GM18502 (cell line): ENCODE measurements at regions not wholly inside any gene's neighbourhood (a gene's known extent, or its start where the extent isn't known, plus 50 kb on each side); places are given as distances from the start of the nearest gene placed in this dataset.
"Not testable (repeated sequence)": the region's sequence is repeated elsewhere in the genome, so short reads cannot be mapped to it uniquely, and the experiment has no call there.

Source experiments
- ATAC-seq: cut with Tn5 transposase; IDR thresholded peaks from one replicate; pipeline ENCODE4 v1.9.1; 2021; ENCODE audit warnings: mild to moderate bottlenecking; ENCODE audit not compliant: unreplicated experiment, poor library complexity

DNA sequence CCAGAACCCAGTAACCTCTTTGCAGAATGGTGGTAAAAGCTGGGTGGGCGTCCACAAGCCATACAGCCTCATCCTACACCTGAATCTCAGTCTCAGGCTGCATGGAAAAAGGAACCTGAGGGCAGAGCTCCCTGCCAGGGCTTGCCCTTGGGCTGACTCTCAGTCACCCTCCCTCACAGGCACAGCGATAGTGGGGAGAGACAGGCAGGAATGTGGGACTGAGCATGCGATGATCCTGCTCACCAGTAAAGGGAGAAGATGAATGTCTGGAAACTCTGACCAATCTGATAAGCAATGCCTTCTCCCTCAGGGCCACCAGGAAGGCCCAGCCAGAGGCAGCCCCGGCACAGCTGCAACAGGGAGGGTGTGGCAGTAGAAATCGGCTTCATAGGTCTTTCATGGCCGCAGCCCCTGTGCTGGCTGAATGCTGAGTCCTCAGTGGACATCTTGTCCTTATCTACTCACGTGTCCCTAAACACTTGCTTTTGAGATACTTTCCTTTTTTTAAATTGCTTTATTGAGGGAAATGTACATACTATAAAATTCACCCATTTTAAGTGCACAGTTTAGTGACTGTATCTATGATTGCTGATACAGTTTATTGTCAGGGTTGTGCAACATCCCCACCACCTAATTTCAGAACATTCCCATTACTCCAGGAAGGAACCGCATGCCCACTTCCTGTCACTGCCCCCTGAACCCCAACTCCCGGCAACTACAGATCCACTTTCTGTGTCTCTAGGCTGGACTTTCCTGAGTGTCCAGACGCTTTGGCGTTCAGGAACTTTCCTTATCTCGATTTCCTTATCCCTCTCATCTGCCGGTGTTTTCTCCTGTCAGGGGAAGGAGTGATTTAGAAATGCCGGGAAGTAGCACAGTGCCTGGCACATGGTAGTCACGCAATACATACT is 258.1 kb downstream of the PCNX1 start:
- ATAC-seq = no peak

DNA sequence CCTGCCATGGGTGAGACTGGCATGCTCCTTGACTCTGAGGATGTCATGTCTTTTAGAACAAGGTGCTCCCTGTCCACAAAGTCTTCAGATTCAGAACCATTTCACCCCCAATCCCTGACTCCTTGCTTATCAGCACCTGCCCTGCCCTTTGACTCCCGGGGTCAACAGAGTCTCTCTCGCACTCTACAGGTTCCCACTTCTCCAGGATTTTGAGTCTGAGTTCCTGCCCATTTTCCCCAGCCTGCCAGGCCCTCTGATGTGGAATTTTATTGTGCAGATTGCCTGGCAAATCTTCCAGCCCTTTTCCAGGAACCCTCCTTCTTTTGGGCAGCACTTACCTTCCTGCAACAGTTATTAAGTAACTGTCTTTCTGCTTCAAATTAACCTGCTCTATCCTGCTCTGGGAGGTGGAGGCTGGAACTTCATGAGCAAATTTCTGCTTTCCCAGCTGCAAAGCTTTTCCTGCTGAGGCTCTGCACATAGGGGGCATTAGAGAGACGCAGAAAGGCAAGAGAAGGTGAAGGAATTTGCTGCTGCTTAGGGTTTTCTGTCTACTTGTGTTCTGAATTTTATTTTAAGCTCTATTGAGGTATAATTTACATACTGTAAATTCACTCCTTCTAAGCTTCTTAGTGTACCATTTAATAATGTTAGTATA is 259.1 kb downstream of the PCNX1 start:
- ATAC-seq = no peak

DNA sequence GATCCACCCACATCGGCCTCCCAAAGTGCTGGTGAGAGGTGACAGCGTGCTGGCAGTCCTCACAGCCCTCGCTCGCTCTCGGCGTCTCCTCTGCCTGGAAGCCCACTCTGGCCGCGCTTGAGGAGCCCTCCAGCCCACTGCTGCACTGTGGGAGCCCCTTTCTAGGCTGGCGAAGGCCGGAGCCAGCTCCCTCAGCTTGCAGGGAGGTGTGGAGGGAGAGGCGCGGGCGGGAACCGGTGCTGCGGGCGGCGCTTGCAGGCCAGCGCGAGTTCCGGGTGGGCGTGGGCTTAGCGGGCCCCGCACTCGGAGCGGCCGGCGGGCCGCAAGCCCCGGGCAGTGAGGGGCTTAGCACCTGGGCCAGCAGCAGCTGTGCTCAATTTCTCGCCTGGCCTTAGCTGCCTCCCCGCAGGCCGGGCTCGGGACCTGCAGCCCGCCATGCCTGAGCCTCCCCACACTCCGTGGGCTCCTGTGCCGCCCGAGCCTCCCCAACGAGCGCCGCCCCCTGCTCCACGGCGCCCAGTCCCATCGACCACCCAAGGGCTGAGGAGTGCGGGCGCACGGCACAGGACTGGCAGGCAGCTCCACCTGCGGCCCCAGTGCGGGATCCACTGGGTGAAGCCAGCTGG is 260.2 kb downstream of the PCNX1 start:
- not testable (repeated sequence) for ATAC-seq

DNA sequence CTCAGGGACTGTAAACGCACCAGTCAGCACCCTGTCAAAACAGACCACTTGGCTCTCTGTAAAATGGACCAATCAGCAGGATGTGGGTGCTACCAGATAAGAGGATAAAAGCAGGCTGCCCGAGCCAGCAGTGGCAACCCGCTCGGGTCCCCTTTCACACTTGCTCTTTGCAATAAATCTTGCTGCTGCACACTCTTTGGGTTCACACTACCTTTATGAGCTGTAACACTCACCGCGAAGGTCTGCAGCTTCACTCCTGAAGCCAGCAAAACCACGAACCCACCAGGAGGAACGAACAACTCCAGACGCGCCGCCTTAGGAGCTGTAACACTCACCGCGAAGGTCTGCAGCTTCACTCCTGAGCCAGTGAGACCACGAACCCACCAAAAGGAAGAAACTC is 260.9 kb downstream of the PCNX1 start:
- ATAC-seq = not testable (repeated sequence)

DNA sequence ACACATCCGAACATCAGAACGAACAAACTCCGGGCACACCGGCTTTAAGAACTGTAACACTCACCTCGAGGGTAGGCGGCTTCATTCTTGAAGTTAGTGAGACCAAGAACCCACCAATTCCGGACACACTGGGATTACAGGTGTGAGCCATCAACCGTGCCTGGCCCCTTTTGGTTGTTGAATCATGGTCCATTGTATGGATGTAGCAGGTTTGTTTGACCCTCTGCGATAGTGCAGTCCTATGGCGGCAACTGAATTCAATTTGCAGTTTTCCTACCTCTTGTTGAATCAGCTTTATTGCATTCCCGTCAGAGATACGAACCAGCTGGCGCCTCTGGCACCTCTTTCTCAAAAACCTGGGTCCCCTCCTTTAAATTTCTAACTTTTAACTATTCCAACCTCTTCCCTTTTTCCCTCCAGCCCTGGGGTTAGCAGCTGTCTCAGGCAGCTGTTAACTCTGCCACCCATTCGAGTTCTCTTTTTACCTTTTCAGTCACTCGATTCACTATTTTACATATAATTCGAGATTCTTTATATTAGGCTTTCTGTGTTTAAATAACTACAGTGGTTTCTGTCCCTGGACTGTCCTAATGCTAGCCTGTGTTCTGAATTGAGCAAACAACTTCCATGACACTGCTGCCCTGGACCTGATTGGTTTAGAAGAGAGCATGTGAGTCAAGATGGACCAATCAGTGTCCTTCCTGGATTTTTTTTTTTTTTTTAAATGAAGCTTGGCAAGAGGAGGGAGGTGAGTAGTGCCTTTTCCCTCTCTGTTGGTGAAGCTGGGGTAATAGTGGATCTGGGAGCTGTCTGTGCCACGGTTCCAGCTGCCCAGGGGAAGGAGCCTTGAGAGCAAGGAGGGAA is 261.5 kb downstream of the PCNX1 start:
- ATAC-seq = no peak

DNA sequence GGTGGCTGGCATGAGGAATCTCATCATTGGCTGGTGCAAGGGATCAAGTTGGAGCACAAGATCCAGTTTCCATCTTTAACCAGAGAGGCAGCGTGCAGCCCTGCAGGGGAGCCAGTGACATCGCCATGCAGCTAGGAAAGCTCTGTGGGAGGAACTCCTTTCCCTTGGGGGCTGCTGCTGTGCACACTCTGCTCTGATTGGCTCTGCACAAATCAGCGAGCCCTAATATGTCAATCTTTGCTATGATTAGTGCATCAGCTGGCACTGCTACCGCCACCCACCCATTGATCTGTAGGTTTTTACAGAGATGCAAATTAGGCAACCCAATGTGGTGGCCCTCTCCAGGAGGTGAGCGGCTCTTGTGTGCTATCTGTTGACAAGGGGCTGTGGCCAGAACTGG is 262.6 kb downstream of the PCNX1 start:
- ATAC-seq = no peak

DNA sequence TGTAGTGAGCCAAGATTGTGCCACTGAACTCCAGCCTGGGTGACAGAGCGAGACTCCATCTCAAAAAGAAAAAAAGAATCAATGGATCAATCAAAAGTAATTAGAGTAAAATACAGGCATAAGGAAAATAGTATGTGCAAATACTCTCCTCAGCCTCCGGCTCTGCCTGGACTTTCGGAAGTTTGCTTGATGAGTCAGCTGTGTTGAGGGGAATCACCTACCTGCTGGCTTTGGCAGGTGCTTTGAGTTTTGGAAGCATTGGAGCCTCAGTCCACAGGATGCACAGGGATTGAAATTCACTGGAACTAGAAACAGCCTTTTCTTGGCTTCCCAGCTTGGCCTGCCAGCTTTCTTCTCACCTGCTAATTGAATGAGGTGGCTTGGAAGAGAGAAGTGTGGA is 268.2 kb downstream of the PCNX1 start:
- ATAC-seq = no peak

DNA sequence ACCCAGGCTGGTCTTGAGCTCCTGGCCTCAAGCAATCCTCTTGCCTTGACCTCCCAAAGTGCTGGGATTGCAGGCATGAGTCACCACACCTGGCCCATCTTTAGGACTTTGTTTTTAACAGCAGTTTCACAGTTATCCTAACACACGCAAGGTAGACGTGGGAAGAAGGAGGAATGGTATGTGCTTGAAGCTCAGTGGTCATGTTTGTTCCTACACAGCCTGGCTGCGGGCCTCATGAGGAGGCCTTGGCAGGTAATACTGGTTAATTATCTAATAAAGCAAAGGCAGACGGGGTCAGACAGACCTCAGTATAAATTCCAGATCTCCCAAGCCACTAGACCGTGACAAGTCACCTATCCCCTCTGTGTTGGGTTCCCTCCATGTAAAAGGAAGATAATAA is 271.8 kb downstream of the PCNX1 start:
- ATAC-seq = no peak

DNA sequence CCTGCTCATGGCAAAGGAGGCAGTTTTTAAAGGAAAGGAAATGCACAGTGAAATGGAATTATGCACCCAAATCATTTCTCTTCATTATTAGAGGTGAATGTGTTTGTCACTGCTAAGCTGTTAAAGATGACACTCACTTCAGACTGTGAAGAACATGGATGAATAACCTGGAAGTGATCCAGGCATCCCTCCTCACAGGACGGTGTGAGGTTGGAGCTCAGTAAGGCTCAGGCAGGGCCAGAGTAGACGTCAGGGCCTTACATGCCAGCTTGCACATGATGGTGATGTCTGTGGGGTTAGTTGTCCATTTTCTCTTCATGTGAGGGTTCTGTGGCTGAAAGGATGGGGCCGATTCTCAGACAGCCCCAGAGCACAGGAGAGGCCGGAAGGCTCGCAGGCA is 273.1 kb downstream of the PCNX1 start:
- ATAC-seq = no peak

DNA sequence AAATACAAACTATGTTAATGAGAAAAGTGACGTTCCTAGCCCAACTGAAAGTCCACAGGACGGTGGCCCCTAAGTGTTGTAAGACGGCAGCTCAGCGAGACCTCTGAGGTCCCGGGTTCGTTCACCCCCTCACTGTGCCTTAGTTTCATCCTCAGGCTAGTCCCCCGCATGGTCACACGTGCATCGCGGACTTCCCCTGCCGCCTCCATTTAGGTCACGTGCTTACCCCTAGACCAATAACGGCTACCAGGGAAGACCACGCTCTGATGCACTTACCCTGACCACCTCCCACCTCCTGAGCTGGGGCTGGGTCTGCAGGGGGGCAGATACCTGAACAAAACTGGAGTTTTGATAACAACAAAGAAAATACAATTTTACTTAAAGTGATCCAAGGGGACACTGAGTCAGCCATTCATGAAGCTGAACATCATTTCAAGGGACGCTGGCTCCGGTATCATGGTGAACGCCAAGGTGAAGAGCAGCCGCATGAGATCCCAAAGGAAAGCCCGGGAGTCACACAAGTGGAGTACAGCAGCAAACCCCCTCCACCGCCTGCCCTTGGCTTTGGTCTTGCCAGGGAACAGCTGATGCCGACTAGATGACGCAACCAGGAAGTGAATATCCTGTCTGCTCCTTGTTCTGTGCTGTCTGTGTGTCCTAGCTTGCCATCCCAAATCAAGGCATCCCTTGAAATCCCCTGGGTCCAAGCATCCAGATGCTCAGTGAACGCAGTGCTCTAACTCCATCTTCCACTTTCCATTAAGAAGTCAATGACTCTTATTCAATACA is 274.1 kb downstream of the PCNX1 start:
- no peak for ATAC-seq

DNA sequence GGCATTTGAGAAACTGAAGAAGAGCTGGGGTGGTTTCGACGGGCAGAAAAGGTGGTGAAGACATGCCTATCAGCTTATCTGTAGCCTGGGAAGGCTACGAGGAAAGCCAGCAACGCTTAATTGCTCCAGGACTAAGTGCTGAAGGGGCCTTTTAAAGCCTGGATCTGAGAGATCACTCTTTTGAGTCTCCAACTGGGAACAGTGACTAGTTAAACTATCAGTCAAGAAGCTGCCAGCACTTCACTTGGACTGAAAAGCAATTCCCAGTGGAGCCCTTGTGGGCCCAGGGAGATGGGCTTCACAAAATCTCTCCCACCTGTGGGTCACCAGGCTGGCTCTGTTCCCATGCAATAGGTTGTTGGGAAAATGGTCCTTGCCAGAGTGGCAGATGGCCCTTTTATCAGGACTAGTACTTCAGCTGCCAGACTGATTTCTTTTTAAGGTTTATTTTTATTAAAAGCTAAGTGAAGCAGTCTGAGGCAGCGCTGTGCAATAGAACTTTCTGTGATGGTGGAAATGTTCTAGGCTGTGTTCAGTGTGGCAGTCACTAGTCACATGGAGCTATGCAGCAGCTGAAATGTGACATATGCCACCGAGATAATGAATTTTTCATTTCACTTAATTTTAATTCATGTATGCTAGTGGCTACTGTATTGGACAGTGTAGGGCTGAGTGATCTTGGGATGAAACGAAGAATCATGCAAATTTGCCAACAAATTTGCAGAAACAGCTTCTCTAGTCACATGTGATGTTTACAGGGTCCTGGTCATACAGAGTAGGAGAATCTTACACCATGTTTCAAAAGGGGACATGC is 276.8 kb downstream of the PCNX1 start:
- ATAC-seq = no peak

DNA sequence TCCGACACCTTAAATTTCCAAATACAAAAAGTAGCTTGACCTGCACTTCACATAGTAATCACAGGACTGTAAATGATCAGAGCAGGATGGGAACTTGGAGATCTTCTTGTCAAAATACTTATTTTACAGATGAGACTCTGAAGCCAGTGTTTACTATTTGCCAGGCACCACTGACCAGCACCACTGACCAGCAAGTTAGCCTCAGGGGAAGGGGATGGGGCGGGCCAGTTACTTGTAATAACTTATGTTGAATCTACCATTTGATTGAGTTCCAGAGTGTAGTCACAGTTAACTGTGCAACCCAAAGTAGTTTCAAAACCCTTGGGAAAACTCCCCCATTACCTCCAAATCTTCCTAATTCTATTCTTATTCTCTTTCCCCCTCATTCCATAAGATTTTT is 278.4 kb downstream of the PCNX1 start:
- no peak for ATAC-seq

DNA sequence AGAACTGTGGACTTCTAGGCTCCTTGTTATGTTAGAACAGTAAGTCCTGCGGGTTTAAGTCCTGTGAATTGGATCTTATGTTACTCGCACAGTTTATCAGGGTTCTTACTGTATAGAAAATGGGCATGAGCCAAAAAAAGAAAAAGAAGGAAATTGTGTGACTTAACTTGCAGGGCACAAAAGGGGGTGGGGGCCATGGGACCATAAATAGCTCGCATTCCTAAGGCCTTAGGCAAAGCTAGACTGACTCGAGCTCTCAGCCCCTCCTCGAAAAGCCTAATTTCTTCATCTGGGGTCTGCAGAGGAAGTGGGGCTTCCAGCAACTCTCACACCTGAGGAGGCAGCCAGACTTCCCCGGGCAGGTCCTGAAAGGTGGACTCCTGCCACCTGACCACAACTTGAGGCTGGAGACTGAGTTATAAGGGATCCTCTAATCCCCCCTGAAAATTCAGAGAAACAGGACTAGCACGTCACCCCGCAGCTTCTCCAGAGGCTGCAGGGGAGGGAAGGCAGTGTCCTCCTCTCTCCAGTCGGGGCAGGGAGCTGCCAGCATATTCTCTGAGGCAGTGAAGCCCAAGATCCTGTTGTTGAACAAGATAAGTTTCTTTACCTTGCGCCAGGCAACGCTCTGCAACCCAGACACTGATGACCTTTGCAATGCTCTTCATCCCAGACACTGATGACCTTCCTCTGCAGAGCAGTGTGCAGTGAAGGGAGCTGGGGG is 280.5 kb downstream of the PCNX1 start:
- no peak for ATAC-seq

DNA sequence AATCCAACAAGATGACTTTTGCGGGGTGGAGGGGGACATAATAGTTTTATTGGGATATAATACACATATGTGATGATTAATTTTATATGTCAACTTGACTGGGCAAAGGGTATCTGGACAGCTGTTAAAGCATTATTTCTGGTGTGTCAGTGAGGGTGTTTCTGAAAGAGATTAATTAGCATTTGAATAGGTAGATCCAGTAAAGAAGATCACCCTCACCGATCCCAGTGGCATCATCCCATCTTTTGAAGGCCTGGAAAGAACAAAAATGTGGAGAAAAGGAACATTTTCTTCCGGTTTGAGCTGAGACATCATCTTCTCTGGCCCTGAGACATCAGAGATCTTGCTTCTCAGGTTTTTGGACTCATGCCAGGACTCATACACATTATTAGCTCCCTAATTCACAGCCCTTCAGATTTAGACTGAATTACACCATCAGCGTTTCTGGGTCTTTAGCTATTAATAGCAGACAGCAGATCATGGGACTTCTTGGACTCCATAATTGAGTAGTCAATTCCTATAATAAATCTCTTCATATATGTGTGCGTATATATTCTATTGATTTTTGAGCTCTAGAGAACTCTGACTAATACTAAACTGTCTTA is 283.6 kb downstream of the PCNX1 start:
- ATAC-seq = no peak

DNA sequence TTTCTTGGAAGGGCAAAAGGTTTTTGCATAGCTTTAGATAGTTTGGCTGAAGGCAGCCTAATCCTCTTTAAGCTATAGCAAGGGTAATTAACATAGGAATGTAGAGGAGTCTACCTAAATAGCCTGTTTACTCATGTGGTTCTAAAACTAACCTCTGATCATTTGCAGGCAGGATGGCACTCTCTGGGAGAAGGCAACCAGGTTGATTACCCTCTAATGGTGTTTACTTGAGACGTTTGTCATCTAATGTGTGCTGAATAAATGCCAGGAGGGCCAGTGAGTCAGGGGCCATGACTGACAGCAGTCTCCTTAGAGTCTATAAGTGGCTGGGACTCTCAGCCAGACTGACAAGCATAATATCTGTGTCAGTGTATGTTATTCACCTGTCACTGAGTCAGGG is 286.4 kb downstream of the PCNX1 start:
- no peak for ATAC-seq

DNA sequence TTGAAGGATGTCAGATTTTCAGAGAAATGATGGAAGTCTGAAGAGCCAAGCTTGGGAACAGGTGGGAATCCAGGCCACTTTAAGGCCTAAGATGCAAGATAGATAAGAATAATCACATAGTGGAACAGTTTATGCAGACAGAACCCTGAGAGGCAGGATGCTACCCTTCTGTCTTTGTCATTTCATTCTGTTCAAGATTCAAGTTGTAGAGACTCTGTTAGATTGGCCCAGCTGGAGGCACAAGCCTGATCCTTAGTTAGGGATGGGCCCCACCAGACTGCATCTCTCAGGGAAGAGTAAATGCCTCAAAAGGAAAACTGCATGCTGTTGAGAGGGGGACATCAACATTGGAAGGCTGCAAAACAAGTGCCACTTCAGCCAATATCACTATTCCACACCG is 287.0 kb downstream of the PCNX1 start:
- no peak for ATAC-seq

DNA sequence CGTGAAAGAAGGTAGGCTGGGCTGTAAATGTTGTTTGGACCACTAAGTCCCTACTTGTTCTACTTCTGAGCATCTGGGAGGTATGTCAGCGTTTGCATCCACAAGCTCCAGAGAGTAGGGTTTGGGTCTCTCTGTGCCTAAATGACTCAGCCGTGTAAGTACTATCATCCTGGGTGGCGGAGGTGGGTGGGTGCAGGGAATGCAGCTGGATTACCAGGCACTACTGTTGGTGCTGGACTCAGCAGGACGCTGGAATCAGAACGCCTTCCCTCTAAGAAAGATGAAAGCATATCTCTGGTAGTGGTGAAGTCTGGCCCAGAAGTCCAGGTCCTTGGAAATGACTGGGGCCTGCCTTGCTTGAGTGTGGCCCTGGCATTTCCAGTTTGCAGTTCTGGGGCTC is 289.7 kb downstream of the PCNX1 start:
- no peak for ATAC-seq

DNA sequence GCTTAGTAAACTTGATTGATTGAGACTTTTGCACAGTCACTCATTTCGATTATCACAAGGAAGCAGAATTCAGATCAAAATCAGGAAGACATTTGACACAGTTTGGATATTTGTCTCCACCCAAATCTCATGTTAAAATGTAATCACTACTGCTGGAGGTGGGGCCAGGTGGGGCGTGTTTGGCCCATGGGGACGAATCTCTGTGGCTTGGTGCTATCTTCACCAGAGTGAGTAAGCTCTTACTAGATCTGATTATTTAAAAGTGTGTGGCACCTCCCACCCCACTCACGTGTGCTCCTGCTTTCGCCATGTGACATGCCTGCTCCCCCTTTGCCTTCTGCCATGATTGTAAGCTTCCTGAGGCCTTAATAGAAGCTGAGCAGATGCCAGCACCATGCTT is 291.4 kb downstream of the PCNX1 start:
- ATAC-seq = no peak
